Activated T-helper 1 cell treated with anti-CD3 and anti-CD28 coated beads, Interleukin-12 subunit alpha, Interleukin-12 subunit beta, Interleukin-2, Interleukin-4 antibody, amounts not matched to agents 30 ng/mL and 10 ng/mL and 1 ng/mL, durations not matched to agents 14 hours and 24 hours and 36 hours (primary cell): ENCODE measurements at regions not wholly inside any gene's neighbourhood (a gene's known extent, or its start where the extent isn't known, plus 50 kb on each side); places are given as distances from the start of the nearest gene placed in this dataset.
"Not testable (repeated sequence)": the region's sequence is repeated elsewhere in the genome, so short reads cannot be mapped to it uniquely, and the experiment has no call there.

Source experiments
- DNase-seq: peaks from one replicate; pipeline ENCODE4 v3.0.0; 2021; ENCODE audit warnings: low spot score
- H3K27ac Mint-ChIP-seq: one replicate; pipeline ENCODE4 v1.8.0; 2021; ENCODE audit warnings: mild to moderate bottlenecking, mixed read lengths
- H3K27me3 Mint-ChIP-seq: one replicate; pipeline ENCODE4 v1.8.0; 2022; ENCODE audit warnings: mild to moderate bottlenecking, moderate library complexity, mixed read lengths; ENCODE audit not compliant: insufficient read depth
- H3K36me3 Mint-ChIP-seq: one replicate; pipeline ENCODE4 v1.8.0; 2021; ENCODE audit warnings: low read depth, mixed read lengths
- H3K4me1 Mint-ChIP-seq: one replicate; pipeline ENCODE4 v1.8.0; 2021; ENCODE audit warnings: low read depth, mixed read lengths
- H3K4me3 Mint-ChIP-seq: one replicate; pipeline ENCODE4 v1.8.0; 2021; ENCODE audit warnings: mild to moderate bottlenecking, moderate library complexity, mixed read lengths
- H3K9me3 Mint-ChIP-seq: one replicate; pipeline ENCODE4 v1.8.0; 2021; ENCODE audit warnings: mixed read lengths
- intact Hi-C: fragments of 100-400 bp; cut with micrococcal nuclease; formaldehyde crosslinking; loops from one replicate; pipeline ENCODE4 v1.15.1; 2024

DNA sequence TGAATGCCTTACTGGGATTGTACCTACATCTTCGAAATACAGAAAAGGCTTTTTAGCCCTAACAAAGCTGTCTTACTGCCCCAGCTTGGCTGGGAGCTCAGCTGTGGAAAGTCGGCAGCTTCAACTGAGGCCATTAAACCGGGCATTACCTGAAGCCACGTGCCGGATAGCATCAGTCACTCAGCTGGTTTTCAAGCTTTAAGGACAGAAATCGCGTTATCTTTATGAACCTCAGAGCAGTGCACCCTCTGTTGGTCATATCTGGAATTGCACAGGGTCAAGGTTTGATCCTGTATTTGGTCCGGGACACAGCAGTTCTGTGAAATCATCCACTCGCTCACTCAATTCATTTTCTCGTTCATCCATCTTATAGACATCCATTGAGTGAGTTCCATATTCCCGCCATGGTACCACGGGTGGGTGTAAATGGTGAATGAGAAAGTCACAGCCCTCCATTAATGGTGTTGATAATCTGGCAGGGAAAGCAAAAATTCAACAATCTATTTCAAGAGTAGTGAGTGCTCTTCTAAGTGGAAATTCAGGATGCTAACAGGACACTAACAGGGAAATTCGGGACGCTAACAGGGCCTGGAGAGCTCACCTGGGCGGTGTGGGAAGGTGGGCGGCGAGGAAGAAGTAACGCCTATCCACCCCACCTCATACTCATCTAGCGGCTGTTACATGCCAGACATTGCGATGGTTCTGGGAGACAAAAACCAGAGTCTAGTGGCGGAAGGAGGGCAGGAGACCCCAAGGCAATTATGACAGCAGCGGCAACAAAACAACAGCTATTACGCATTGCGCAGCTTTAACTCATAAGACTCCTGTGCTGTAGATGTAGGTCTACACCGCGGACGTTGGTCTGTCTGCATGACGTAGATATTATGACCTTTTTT, 60.6 kb upstream of the TCL1A start:
- H3K9me3 Mint-ChIP-seq: no peaks in the 10 kb centered on the region
- H3K27me3 Mint-ChIP-seq: peaks cover 5% of the 10 kb centered on the region
- no peak overlapping the region for H3K27ac Mint-ChIP-seq
- no peak overlapping the region for H3K4me3 Mint-ChIP-seq
- intact Hi-C loops: loop anchor here (1.0 to 10.0 kb wide), 2 partner anchors 213 to 220 kb away; no protein-coding TSS in a partner anchor
- no peaks in the 10 kb centered on the region for H3K36me3 Mint-ChIP-seq
- no peaks in the 10 kb centered on the region for H3K4me1 Mint-ChIP-seq
- peak; percentile 14 for DNase-seq

DNA sequence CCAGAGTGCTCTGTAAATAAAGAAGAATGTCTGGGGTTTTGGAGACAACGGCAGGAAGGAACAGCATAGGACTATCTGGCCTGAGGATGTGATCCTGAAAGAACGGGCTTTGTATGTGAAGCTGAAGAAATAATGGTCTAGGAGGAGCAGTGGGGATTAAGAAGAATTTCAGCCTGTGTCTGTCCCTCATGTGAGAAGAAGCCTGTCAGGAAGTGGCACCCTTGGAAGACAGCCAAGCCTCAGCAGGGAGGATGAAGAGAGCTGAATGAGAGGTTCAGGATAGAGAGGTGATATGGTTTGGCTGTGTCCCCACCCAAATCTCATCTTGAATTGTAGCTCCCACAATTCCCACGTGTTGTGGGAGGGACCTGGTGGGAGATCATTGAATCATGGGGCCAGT, 56.9 kb upstream of the TCL1A start:
- H3K9me3 Mint-ChIP-seq: no peaks in the 10 kb centered on the region
- no peak for DNase-seq
- no peaks in the 10 kb centered on the region for H3K4me1 Mint-ChIP-seq
- no peak overlapping the region for H3K4me3 Mint-ChIP-seq
- H3K27ac Mint-ChIP-seq: no peak overlapping the region
- H3K36me3 Mint-ChIP-seq: no peaks in the 10 kb centered on the region
- intact Hi-C loops: loop anchor here (10.0 kb wide), 1 partner anchor 224 kb away; no protein-coding TSS in a partner anchor
- peaks cover 5% of the 10 kb centered on the region for H3K27me3 Mint-ChIP-seq

DNA sequence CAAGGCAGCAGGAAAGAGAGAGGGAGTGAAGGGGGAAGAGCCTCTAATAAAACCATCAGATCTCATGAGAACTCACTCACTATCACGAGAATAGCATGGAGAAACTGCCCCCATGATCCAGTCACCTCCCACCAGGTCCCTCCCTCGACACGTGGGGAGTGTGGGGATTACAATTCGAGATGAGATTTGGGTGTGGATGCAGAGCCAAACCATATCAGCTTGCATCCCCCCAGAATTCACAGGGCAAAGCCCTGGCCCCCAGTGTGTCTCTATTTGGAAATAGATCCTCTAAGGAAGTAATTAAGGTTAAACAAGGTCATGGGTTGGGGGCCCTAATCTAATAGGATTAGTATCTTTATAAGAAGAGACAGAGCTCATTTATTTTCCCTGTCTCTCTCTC, 56.1 kb upstream of the TCL1A start:
- no peaks in the 10 kb centered on the region for H3K36me3 Mint-ChIP-seq
- intact Hi-C loops: loop anchor here (10.0 kb wide), 1 partner anchor 225 kb away; no protein-coding TSS in a partner anchor
- H3K27ac Mint-ChIP-seq: no peak overlapping the region
- no peak for DNase-seq
- H3K4me1 Mint-ChIP-seq: no peaks in the 10 kb centered on the region
- no peaks in the 10 kb centered on the region for H3K9me3 Mint-ChIP-seq
- H3K27me3 Mint-ChIP-seq: peaks cover 5% of the 10 kb centered on the region
- no peak overlapping the region for H3K4me3 Mint-ChIP-seq

GRCh38 chr14:95769431-95769830, 55.5 kb upstream of the TCL1A start:
- H3K9me3 Mint-ChIP-seq, H3K4me3 Mint-ChIP-seq, H3K27me3 Mint-ChIP-seq, H3K36me3 Mint-ChIP-seq, H3K4me1 Mint-ChIP-seq, H3K27ac Mint-ChIP-seq, DNase-seq, intact Hi-C loops: not testable (repeated sequence)

DNA sequence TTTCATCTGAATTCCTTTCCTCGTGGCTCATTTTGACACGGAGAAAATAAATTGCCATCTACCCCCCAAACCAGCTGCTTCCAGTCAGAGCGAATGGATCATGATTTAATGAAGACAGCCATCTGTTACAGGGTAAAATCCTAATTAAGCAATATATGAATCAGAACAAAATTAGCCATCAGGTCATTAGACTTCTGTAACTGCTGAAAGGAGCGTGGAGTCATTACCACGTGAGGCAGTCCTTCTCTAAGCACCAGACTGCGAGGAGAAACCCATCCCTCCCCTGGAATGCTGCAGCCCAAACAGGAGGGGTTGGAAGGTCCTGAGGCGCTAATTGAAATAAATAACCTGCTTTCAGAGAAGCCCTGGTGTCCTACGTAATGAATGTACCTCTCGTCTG, 51.1 kb upstream of the TCL1A start:
- intact Hi-C loops: no loop called here

GRCh38 chr14:95763875-95764274, 50.0 kb upstream of the TCL1A start:
- intact Hi-C loops: no loop called here
- H3K36me3 Mint-ChIP-seq: no peaks in the 10 kb centered on the region
- H3K4me1 Mint-ChIP-seq: no peaks in the 10 kb centered on the region
- DNase-seq: no peak
- no peaks in the 10 kb centered on the region for H3K9me3 Mint-ChIP-seq
- no peak overlapping the region for H3K27ac Mint-ChIP-seq
- H3K4me3 Mint-ChIP-seq: no peak overlapping the region
- peaks cover 10% of the 10 kb centered on the region for H3K27me3 Mint-ChIP-seq

More for the DNA sequence above, 51.1 kb upstream of the TCL1A start:
- Mint-ChIP-seq H3K27me3 (peaks cover 9% of the 10 kb centered on the region), H3K4me3 (no peak overlapping the region), H3K27ac (no peak overlapping the region), H3K36me3 (no peaks in the 10 kb centered on the region), H3K4me1 (no peaks in the 10 kb centered on the region), H3K9me3 (no peaks in the 10 kb centered on the region)
- DNase-seq: no peak
